ENCODE measurements at regions not wholly inside any gene's neighbourhood (a gene's known extent, or its start where the extent isn't known, plus 50 kb on each side); places are given as distances from the start of the nearest gene placed in this dataset.
"Not testable (repeated sequence)": the region's sequence is repeated elsewhere in the genome, so short reads cannot be mapped to it uniquely, and the experiment has no call there.

- peak; percentile 28 for DNase-seq
Observed at GRCh38 chr5:38756068-38756467, 89.7 kb upstream of the OSMR start.

GRCh38 chr5:38757451-38758245, 88.2 kb upstream of the OSMR start:
- peak; percentile 8 for DNase-seq

DNA sequence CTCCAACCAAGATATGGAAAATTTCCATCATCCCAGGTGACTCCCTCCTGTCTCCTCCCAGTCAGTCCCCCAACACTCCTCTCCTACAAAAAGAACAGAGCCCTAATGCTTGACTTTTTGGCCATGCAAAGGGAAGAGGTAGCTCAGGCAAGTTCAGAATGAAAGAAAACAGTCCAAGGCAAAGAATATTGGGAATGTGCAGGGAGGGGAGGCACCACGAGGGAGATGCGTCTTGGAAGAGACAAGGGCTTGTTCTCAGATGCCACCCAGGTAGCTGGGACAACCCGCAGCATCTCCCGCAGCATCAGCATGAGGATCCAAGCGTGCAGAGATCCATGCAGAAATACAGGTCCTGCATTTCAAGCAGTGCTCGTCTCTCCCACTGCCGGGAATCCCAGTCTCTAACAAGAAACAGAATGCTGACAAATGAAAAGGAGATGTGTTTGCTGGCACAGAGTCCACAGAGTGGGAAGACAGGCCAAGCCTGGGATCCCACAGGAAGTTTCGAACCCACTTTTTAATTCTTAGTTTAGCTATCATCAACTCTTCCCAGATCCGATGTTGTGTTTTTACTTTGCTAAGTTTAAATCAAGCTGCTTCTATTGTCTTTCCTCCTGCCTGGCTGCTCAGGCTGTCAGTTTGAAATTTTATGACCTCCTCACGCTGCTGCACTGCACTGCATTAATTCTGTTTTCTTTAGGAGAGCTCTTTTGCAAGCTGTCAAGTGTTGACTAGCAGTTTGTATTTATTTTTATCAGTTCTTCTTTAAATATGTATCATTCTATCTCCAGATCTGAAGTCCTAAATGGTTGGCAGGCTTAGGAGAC, 86.8 kb upstream of the OSMR start:
- DNase-seq: no peak

GRCh38 chr5:38764937-38765391, 80.8 kb upstream of the OSMR start:
- DNase-seq: peak; percentile 86

DNA sequence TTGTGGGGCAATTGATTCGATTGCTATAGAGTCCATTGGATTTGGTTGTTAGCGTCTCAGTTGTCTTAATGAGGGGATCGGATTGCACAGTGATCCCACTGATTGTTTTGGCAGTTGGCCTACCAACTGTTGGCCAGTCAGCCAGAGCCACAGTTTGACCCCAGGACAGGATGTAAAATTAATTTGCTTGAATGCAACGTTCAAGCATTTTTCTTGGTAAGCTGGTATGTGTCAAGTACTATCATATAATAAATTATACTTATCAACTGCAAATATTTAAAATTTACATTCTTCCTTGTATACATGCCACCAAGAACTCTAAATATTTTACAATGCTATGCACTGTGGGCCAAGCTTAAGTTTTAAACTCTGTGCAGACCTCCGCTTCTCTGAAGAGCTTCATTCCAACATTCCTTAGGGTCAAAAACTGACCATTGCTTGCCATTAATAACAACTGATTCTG, 80.4 kb upstream of the OSMR start:
- peak; percentile 70 for DNase-seq

GRCh38 chr5:38766151-38766550, 79.7 kb upstream of the OSMR start:
- DNase-seq: no peak

DNA sequence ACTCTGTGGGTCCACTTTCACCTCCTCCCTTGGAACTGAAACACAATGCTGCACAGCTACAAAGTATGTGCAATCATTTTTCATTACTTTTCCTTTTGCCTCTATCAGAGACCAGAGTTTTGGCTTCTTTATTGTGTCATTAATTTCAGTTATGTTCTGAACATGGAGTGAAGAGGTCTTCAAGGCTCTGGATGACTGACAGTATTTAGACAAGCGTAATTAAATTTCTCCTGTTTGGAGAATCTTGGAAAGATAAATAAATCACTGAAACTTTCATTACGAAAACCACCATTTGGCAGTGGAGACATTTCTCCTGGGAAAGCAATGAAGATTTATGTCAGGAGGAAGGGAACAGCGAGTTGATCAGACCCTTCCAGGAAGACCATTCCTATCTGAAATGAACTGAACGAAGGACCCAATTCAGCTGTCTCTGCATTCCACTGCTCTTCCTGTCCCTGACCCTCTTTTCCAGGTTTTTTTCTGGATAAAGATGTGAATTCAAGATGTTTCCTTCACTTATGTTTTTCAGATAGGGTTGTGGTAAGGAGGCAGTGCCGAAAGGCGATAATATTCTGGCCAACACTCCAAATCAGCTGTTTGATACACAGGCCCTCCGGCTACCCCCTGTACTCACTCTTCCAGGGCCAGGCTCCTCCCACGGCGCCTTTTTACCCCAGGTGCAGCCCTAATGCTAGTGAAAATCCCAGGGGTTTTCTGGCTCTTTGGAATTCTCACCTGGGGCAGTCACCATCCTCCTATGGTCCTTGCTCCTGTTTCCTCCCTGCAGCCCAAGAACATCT, 77.2 kb upstream of the OSMR start:
- no peak for DNase-seq

DNA sequence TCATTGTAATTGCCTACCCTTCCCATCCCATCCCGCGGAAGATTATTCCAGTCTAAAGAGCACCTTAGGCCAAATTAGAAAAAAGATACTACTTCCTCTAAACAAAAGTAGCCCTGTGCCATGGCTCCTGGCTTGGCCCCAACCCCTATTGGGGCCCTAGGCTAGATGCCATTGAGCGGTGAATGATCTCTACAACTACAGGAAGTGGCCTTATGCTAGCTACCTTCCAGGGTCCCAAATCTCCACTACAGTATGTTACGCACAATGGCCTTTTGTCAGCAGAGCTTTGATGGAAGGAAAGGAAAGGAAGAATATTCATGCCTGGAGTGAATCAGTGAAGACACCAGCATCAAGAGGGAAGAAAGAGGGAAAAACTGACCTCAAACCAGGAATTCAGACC, 73.3 kb upstream of the OSMR start:
- DNase-seq: no peak

DNA sequence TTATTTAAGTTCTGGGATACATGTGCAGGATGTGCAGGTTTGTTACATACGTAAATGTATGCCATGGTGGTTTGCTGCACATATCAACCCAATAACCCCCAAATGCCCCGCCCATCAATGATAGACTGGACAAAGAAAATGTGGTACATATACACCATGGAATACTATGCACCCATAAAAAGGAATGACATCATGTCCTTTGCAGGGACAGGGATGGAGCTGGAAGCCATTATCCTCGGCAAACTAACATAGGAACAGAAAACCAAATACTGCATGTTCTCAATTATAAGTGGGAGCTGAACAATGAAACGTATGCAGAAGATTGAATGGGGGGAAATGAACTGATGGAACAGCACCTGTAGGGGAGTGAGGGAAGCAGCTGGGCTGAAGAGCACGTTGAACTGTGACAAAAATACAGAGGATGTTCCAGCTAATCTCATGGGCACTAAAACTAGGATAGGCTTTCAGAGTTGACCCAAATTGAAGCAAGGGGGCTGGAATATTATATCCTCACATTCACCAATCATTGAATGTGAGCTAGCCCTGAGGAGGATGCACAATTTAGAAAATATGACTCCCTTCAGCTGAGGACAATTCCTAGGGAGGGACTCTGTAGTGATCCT, 70.5 kb upstream of the OSMR start:
- DNase-seq: no peak

- no peak for DNase-seq
Observed at GRCh38 chr5:38776149-38776896, 69.5 kb upstream of the OSMR start.

DNA sequence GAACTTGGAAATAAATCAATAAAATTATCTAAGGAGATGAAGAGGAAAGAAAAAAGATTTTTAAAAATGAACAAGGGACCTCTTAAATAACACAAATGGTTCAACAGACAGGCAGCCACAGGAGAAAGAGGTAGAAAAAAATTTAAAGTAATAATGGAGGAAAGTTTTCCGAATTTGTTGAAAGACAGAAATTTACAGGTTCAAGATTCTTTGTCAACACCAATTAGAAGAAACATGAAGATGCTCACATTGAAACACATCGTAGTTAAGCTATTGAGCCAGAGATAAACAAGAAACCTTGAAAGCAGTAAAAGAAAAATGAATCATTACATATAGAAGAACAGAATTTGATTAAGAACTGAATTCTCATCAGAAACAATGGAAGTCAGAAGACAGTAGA, 68.7 kb upstream of the OSMR start:
- DNase-seq: no peak

GRCh38 chr5:38780316-38780715, 65.5 kb upstream of the OSMR start:
- peak; percentile 26 for DNase-seq

- peak; percentile 66 for DNase-seq
Observed at GRCh38 chr5:38780945-38781344, 64.9 kb upstream of the OSMR start.

GRCh38 chr5:38782180-38782835, 63.5 kb upstream of the OSMR start:
- no peak for DNase-seq

DNA sequence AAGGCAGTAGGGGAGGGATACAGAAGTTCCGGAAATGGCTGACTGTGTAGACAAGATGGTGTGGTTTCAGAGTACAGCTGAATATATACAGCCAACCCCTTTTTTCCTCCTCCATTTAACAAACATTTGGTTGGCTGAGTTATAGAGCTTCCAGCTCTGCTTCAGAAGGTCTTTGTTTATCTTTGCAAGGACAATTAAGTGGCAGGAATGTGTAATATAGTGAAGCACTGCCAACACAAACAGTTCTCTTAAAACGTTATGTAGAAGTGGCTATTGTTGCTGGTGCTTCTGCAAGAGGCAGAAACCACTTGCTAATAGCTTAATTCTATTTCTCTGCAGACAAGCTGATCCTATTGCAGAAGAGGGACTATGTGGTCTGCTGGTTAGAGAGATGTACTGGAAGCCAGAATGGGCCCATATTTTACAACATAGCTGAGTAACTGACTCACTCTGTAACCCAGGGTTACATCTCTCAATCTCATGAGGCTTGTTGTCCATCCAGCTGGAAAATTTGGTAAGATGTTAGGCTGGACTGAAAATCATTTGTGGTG, 62.7 kb upstream of the OSMR start:
- peak; percentile 96 for DNase-seq

DNA sequence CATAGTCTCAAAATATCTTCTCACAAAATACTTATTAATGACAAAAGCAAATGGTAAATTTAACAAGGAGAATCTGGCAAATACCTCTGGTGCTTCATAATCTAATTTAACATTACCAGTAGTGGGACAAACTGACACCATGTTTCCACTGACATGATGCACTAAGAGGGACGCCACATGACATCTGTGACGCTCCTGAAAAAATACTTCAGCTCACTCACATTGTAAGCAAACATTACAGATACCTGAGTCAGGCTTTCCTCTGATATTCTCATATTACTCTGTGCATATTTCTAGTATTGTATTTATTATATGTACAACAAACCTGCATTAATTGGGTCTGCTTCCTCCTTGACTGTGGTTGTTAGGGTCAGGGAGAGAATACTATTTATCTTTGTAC, 56.7 kb upstream of the OSMR start:
- DNase-seq: no peak

- DNase-seq: no peak
Observed at GRCh38 chr5:38789777-38790176, 56.0 kb upstream of the OSMR start.

- no peak for DNase-seq
Observed at GRCh38 chr5:38790268-38790667, 55.5 kb upstream of the OSMR start.

DNA sequence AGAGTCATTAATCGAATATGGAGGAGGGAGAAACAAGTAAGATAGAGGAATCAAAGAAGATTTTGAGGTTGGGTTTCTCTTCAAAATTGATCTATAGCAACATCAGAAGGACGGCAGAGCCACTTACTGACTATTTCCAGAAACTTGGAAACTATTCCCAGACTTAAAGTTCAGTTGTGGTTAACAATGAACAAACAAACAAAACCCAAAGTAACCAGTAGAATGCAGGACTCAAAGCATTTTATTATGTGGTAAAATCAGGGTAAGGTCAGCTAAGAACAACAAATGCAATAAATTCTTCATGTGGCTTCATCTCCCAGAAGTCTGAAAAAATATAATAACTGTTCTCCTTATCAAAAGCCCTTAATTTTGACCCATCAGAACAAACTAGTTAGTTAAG, 54.9 kb upstream of the OSMR start:
- no peak for DNase-seq

DNA sequence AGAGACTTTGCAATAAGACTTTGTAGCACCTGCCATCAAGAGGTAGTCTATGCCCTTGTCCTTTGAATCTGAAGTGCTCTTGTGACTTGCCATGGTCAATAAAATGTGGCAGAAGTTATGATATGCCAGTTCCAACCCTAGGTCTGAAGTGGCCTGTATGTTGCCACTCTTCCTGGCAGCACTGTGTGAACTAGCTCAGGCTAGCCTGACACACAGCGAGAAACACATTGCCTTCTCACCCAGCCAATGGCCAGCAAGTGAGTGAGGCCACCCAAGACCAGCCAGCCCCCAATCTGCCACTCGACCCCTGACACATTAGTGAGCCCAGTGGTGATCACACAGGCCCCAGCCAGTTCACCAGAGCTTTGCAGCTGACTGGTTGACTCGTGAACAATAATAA, 52.7 kb upstream of the OSMR start:
- DNase-seq: no peak

DNA sequence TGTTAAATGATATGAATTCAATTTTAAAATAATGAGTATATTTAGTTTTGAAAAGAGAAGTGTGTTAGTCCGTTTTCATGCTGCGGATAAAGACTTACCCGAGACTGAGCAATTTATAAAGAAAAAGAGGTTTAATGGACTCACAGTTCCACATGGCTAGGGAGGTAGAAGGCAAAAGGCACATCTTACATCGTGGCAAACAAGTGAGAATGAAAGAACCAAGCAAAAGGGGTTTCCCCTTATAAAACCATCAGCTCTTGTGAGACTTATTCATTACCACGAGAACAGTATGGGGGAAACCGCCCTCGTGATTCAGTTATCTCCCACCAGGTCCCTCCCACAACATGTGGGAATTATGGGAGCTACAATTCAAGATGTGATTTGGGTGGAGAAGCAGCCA, 51.8 kb upstream of the OSMR start:
- DNase-seq: not testable (repeated sequence)

Data from HCEC 1CT (cell line).